Common myeloid progenitor, CD34-positive (primary cell): ENCODE measurements at regions not wholly inside any gene's neighbourhood (a gene's known extent, or its start where the extent isn't known, plus 50 kb on each side); places are given as distances from the start of the nearest gene placed in this dataset.
"Not testable (repeated sequence)": the region's sequence is repeated elsewhere in the genome, so short reads cannot be mapped to it uniquely, and the experiment has no call there.

Source experiments
- CTCF ChIA-PET: fragments of 350-600 bp; sonication (Branson Sonifier 250); formaldehyde crosslinking; loops from one replicate; lab custom pipeline; 2021; ENCODE audit warnings: antibody characterized with exemption; lab: Charles Lee
- POLR2A ChIA-PET: fragments of 350-600 bp; sonication (Branson Sonifier 250); formaldehyde crosslinking; loops from one replicate; lab custom pipeline; 2021; ENCODE audit warnings: antibody characterized with exemption; lab: Charles Lee
- DNase-seq, 3 donors: peaks; one replicate each; pipeline versions ENCODE4 v3.0.0 to v3.0.0-alpha.2; 2013
- H3K27ac ChIP-seq, 2 experiments: 1 replicate in 1 of 2; 2 replicates in 1 of 2; pipeline ENCODE4 v1.7.0; 2013; ENCODE audit warnings: inconsistent platforms in 2 of 2, low read length in 2 of 2, mild to moderate bottlenecking in 2 of 2, low read depth in 1 of 2, moderate library complexity in 1 of 2; ENCODE audit not compliant: severe bottlenecking in 2 of 2, insufficient read depth in 1 of 2, poor library complexity in 1 of 2
- H3K27me3 ChIP-seq, 5 experiments: replicated peaks in 2 of 5; 1 replicate in 3 of 5; 2 replicates in 2 of 5; pipeline versions ENCODE4 v1.6.1 to v1.7.0; 2013; ENCODE audit warnings: low read length in 4 of 5, mild to moderate bottlenecking in 2 of 5, moderate library complexity in 2 of 5, inconsistent platforms in 1 of 5; ENCODE audit not compliant: insufficient read depth in 5 of 5, control insufficient read depth in 4 of 5
- H3K36me3 ChIP-seq, 4 experiments: 1 replicate in 2 of 4; 2 replicates in 2 of 4; pipeline versions ENCODE4 v1.6.1 to v1.7.0; 2013; ENCODE audit warnings: low read length in 3 of 4, control low read depth in 1 of 4, mild to moderate bottlenecking in 1 of 4; ENCODE audit not compliant: control insufficient read depth in 4 of 4, insufficient read depth in 4 of 4
- H3K4me1 ChIP-seq, 4 experiments: 1 replicate in 3 of 4; 2 replicates in 1 of 4; pipeline versions ENCODE4 v1.6.1 to v1.7.1; 2013; ENCODE audit warnings: low read length in 3 of 4, mild to moderate bottlenecking in 3 of 4, control low read depth in 1 of 4, inconsistent platforms in 1 of 4, moderate library complexity in 1 of 4; ENCODE audit not compliant: control insufficient read depth in 4 of 4, insufficient read depth in 4 of 4; ENCODE audit errors: control extremely low read depth in 1 of 4
- H3K4me3 ChIP-seq, 7 experiments: 1 replicate in 4 of 7; 2 replicates in 3 of 7; pipeline versions ENCODE4 v1.5.1 to v1.7.0; 2013; ENCODE audit warnings: mild to moderate bottlenecking in 7 of 7, low read length in 6 of 7, moderate library complexity in 6 of 7, inconsistent platforms in 2 of 7, low read depth in 2 of 7, control low read depth in 1 of 7; ENCODE audit not compliant: insufficient read depth in 4 of 7, control insufficient read depth in 1 of 7; ENCODE audit errors: extremely low read depth in 1 of 7
- H3K9me3 ChIP-seq, 5 experiments: 1 replicate in 4 of 5; 2 replicates in 1 of 5; pipeline versions ENCODE4 v1.6.1 to v1.7.1; 2013; ENCODE audit warnings: low read length in 4 of 5, mild to moderate bottlenecking in 2 of 5, inconsistent platforms in 1 of 5, low read depth in 1 of 5, moderate library complexity in 1 of 5; ENCODE audit not compliant: control insufficient read depth in 4 of 5, insufficient read depth in 2 of 5; ENCODE audit errors: control extremely low read depth in 1 of 5
- WGBS: methylation state at CpG from one replicate; pipeline ENCODE4 v1.1.5; 2013; ENCODE audit not compliant: insufficient coverage; 5-methylcytosine and 5-hydroxymethylcytosine counted together

- POLR2A ChIA-PET, H3K4me3 ChIP-seq, H3K36me3 ChIP-seq, H3K27me3 ChIP-seq, H3K9me3 ChIP-seq, DNase-seq, H3K27ac ChIP-seq: not testable (repeated sequence)
- CTCF ChIA-PET: interaction anchor here (0.7 to 6.1 kb wide), 5 partner anchors 37 to 88 kb away, joined by 3 to 43 read pairs (median 3); no protein-coding TSS in a partner anchor
- WGBS: 96% methylated on average over 4 of the region's 7 CpGs
- peaks cover 0 to 13% (median 4%) of the 10 kb centered on the region in 4 experiments for H3K4me1 ChIP-seq
Measured at GRCh38 chr12:96128292-96128691, 65.9 kb upstream of the ELK3 start.

GRCh38 chr12:96130396-96131059 lies 63.6 kb upstream of the ELK3 start:
- Histone ChIP-seq H3K36me3 (no peaks in the 10 kb centered on the region), H3K9me3 (no peaks in the 10 kb centered on the region), H3K4me3 (no peak overlapping the region), H3K27ac (no peak overlapping the region), H3K27me3 (no peaks in the 10 kb centered on the region), H3K4me1 (peaks cover 0 to 13% (median 4%) of the 10 kb centered on the region in 4 experiments)
- ChIA-PET CTCF (interaction anchor here (1.2 to 6.1 kb wide), 8 partner anchors 9 to 85 kb away, joined by 3 to 43 read pairs (median 16); no protein-coding TSS in a partner anchor), POLR2A (no interaction called here)
- WGBS: 75% methylated on average over 14 of the region's 15 CpGs
- DNase-seq: no peak

- H3K27me3 ChIP-seq: no peaks in the 10 kb centered on the region
- WGBS: 97% methylated on average over 3 of the region's 5 CpGs
Measured at GRCh38 chr12:96131230-96131788, 62.9 kb upstream of the ELK3 start.

GRCh38 chr12:96132819-96133218 lies 61.4 kb upstream of the ELK3 start:
- ChIA-PET CTCF (interaction anchor here (0.7 to 6.1 kb wide), 32 partner anchors 8 to 384 kb away, joined by 3 to 43 read pairs (median 6); no protein-coding TSS in a partner anchor), POLR2A (interaction anchor here (1.5 kb wide), 1 partner anchor 83 kb away, joined by 5 read pairs; no protein-coding TSS in a partner anchor)
- H3K4me1 ChIP-seq: peaks cover 4 to 21% (median 10%) of the 10 kb centered on the region in 4 experiments
- WGBS: 60% methylated on average over 1 of the region's 4 CpGs
- H3K36me3 ChIP-seq: no peaks in the 10 kb centered on the region
- no peaks in the 10 kb centered on the region for H3K27me3 ChIP-seq
- H3K4me3 ChIP-seq: no peak overlapping the region
- no peak overlapping the region for H3K27ac ChIP-seq
- peak; percentile 72 to 86 (median 85) for DNase-seq
- H3K9me3 ChIP-seq: no peaks in the 10 kb centered on the region

More at GRCh38 chr12:96131230-96131788, 62.9 kb upstream of the ELK3 start:
- CTCF ChIA-PET: interaction anchor here (0.7 to 6.1 kb wide), 14 partner anchors 9 to 385 kb away, joined by 3 to 43 read pairs (median 11); no protein-coding TSS in a partner anchor
- POLR2A ChIA-PET: interaction anchor here (0.6 kb wide), 1 partner anchor 412 kb away, joined by 3 read pairs; no protein-coding TSS in a partner anchor
- no peak for DNase-seq
- H3K4me1 ChIP-seq: peaks cover 4 to 14% (median 4%) of the 10 kb centered on the region in 4 experiments
- H3K36me3 ChIP-seq: no peaks in the 10 kb centered on the region
- H3K9me3 ChIP-seq: no peaks in the 10 kb centered on the region
- H3K27ac ChIP-seq: no peak overlapping the region
- H3K4me3 ChIP-seq: no peak overlapping the region

- Histone ChIP-seq H3K9me3 (no peaks in the 10 kb centered on the region), H3K36me3 (no peaks in the 10 kb centered on the region), H3K4me1 (peaks cover 1 to 21% (median 10%) of the 10 kb centered on the region in 4 experiments), H3K4me3 (no peak overlapping the region), H3K27me3 (no peaks in the 10 kb centered on the region), H3K27ac (no peak overlapping the region)
- POLR2A ChIA-PET: no interaction called here
- CTCF ChIA-PET: interaction anchor here (1.3 to 6.1 kb wide), 12 partner anchors 9 to 82 kb away, joined by 3 to 43 read pairs (median 6); no protein-coding TSS in a partner anchor
- 90% methylated on average over 3 of the region's 5 CpGs for WGBS
- no peak for DNase-seq
Measured at GRCh38 chr12:96134200-96134599, 60.0 kb upstream of the ELK3 start.

- ChIA-PET POLR2A (no interaction called here), CTCF (interaction anchor here (0.9 to 2.5 kb wide), 11 partner anchors 8 to 79 kb away, joined by 3 to 8 read pairs (median 4); no protein-coding TSS in a partner anchor)
- 96% methylated on average over 3 of the region's 3 CpGs for WGBS
- Histone ChIP-seq H3K36me3 (no peaks in the 10 kb centered on the region), H3K4me3 (no peak overlapping the region), H3K4me1 (peaks cover 0 to 17% (median 10%) of the 10 kb centered on the region in 4 experiments), H3K27me3 (no peaks in the 10 kb centered on the region), H3K27ac (no peak overlapping the region), H3K9me3 (no peaks in the 10 kb centered on the region)
- no peak for DNase-seq
Measured at GRCh38 chr12:96136161-96136560, 58.0 kb upstream of the ELK3 start.
